ENCODE measurements at regions not wholly inside any gene's neighbourhood (a gene's known extent, or its start where the extent isn't known, plus 50 kb on each side); places are given as distances from the start of the nearest gene placed in this dataset.

- DNase-seq (ENCODE audit: low read depth in 2 of 2), result no peak
Observed at GRCh38 chr16:11474617-11475291, 112.0 kb downstream of the LITAF start.

DNA sequence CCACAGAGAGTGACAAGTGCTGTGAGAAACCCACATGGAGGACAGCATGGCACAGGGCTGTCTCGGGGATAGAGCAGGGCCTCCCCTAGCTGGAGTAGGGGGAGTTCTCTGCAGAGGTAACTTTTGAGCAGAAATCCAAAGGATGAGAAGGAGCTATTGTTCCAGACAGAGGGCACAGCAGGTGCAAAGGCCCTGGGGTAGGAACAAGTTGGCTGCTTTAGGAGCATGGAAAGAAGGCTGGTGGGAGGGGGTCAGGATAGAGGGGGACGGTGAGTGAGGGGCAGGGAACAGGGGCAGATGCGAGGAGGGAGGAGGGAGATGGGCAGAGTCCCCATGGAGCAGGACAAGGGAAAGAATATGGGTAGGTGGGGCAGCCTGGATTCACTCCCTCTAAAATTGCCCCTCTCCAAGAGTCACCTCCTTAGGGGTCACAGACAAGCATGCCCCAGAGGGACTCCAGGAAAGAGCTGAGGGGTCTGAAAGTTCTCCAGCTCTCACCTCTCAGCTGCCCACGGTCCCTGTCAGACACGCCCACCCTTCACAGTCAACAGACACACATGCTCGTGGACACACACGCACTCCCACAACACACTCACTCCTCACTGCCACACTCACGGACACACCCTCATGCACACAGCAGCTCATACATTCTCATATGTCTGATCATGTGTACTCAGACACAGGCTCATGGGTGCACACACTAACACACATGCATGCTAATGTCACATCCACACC lies 110.7 kb downstream of the LITAF start:
- DNase-seq (ENCODE audit: low read depth in 2 of 2), result no peak

- DNase-seq (ENCODE audit: low read depth in 2 of 2), result no peak
Observed at GRCh38 chr16:11476676-11477075, 110.0 kb downstream of the LITAF start.

DNA sequence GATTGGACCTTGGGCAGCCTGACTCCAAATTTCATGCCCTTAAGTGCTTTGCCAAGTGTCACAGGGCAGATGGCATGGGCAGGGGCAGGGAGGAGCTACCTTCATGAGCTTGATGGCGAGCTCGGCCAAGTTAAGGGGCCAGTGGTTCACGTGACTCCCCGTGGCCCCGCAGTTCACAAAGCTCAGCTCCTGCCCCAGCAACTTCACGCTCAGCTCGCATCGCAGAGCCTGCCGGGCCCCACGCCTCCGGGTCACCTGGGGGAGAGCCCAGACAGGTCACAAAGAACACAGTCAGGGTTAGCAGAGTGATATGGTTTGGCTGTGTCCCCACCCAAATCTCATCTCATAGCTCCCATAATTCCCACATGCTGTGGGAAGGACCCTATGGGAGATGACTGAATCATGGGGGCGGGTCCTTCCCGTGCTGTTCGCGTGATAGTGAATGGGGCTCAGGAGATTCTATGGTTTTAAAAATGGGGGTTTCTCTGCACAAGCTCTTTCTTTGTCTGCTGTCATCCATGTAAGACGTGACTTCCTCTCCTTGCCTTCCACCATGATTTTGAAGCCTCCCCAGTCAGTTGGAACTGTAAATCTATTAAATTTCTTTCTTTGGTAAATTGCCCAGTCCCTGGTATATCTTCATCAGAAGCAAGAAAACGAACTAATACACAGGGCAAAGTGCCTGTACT lies 108.1 kb downstream of the LITAF start:
- no peak for DNase-seq (ENCODE audit: low read depth in 2 of 2)

- DNase-seq (ENCODE audit: low read depth in 2 of 2), result no peak
Observed at GRCh38 chr16:11479916-11480315, 106.8 kb downstream of the LITAF start.

- DNase-seq (ENCODE audit: low read depth in 2 of 2), result no peak
Observed at GRCh38 chr16:11480634-11481033, 106.1 kb downstream of the LITAF start.

- no peak for DNase-seq (ENCODE audit: low read depth in 2 of 2)
Observed at GRCh38 chr16:11481987-11482386, 104.7 kb downstream of the LITAF start.

GRCh38 chr16:11482946-11483748 lies 103.6 kb downstream of the LITAF start:
- DNase-seq (ENCODE audit: low read depth in 2 of 2), result no peak

GRCh38 chr16:11484691-11485258 lies 101.9 kb downstream of the LITAF start:
- DNase-seq (ENCODE audit: low read depth in 2 of 2), result no peak

GRCh38 chr16:11485676-11486075 lies 101.0 kb downstream of the LITAF start:
- no peak for DNase-seq (ENCODE audit: low read depth in 2 of 2)

- DNase-seq (ENCODE audit: low read depth in 2 of 2), result no peak
Observed at GRCh38 chr16:11487289-11487688, 99.4 kb downstream of the LITAF start.

GRCh38 chr16:11488304-11488703 lies 98.4 kb downstream of the LITAF start:
- no peak for DNase-seq (ENCODE audit: low read depth in 2 of 2)

DNA sequence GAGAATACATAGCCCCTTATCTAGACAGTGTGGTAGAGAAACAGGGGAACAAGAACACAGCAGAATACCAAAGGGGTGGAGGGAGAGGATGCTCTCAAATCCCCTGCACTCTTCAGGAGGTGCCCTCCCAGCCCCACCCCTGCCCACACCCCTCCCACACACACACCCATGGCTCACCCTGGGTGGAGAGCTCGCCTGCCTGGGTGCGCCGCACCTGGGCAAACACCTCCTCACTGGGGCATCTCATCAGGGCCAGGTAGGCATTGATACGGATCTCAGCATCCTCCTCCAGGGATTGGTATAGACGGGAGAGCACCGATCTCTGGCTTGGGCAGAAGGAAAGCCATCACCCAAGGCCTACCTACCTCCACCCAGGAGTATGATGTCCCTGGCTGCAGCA lies 95.2 kb downstream of the LITAF start:
- no peak for DNase-seq (ENCODE audit: low read depth in 2 of 2)

DNA sequence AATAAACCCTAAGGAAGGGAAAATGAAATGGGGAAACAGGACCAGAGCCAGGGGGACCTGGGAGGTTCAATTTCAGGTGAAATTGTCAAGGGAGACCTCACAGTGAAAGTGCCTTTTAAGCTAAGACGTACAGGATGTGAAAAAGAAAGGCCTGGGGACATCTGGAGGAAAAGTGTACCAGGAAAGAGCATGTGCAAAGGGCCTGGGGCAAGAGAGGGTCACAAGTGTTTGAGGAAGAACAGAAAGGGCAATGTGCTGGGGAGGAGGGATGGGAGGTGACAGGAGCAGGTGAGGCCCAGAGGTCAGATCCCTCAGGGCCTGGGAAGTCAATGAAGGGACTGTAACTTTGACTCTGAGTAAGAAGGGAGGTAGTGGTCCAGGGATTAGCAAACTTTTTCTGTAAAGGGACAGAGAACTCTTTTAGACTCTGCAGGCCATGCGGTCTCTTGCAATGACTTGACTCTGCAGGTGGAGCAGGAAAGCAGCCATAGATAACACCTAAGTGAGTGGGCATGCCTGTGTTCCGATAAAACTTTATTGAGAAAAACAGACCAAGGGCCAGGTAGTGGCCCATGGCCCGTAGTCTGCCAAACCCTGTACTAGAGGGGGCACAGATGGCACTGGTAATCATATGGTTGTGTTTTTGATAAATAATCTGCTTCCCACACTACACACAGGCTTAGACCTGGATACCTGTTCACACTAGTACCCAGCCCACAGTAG lies 93.8 kb downstream of the LITAF start:
- no peak for DNase-seq (ENCODE audit: low read depth in 2 of 2)

GRCh38 chr16:11493531-11493929 lies 93.2 kb downstream of the LITAF start:
- no peak for DNase-seq (ENCODE audit: low read depth in 2 of 2)

GRCh38 chr16:11494029-11494428 lies 92.7 kb downstream of the LITAF start:
- no peak for DNase-seq (ENCODE audit: low read depth in 2 of 2)

- no peak for DNase-seq (ENCODE audit: low read depth in 2 of 2)
Observed at GRCh38 chr16:11494433-11494832, 92.3 kb downstream of the LITAF start.

DNA sequence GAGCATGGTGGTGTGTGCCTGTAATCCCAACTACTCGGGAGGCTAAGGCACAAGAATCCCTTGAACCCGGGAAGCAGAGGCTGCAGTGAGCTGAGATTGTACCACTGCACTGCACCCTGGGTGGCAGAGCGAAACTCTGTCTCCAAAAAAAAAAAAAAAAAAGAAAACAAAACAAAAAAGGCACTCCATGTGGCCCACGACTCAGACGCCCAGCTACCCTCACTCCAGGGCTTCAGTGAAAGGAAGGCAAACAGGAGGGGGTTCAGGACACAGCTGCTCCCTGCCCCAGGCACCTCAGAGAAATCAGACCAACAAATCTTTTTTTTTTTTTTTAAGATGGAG lies 91.7 kb downstream of the LITAF start:
- DNase-seq (ENCODE audit: low read depth in 2 of 2), result no peak
